Right renal cortex interstitium (tissue), 3 donors: ENCODE measurements at regions not wholly inside any gene's neighbourhood (a gene's known extent, or its start where the extent isn't known, plus 50 kb on each side); places are given as distances from the start of the nearest gene placed in this dataset.

ENCODE experiments used
- DNase-seq, 3 donors: peaks; one replicate each; pipeline ENCODE4 v3.0.0-alpha.2; 2013; ENCODE audit warnings: low read depth in 3 of 3, low spot score in 2 of 3

DNA sequence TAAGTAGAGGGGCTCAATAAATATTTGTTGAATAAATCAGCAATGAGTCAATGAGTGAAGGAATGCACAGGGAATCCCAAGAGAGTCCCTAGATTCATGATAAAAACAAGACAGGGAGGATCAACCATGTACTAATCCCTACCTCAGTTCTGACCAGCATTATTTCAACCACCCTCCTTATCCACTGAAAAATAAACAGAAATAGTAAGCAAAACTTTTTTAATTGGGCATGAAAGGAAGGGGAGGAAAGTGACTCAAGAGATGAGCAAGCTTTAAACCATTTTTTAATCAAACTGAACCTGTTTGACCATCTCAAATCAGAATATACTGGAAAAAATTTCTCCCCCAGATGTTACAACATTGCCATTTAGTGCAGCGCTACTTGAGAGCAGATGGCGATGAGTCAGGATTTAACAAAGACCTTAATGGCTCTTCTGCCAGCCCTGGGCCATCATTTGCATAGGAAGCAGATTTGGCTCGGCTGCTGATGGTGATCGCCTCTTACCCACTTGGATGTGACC lies 194.8 kb upstream of the SLC30A5 start:
- DNase-seq = no peak

DNA sequence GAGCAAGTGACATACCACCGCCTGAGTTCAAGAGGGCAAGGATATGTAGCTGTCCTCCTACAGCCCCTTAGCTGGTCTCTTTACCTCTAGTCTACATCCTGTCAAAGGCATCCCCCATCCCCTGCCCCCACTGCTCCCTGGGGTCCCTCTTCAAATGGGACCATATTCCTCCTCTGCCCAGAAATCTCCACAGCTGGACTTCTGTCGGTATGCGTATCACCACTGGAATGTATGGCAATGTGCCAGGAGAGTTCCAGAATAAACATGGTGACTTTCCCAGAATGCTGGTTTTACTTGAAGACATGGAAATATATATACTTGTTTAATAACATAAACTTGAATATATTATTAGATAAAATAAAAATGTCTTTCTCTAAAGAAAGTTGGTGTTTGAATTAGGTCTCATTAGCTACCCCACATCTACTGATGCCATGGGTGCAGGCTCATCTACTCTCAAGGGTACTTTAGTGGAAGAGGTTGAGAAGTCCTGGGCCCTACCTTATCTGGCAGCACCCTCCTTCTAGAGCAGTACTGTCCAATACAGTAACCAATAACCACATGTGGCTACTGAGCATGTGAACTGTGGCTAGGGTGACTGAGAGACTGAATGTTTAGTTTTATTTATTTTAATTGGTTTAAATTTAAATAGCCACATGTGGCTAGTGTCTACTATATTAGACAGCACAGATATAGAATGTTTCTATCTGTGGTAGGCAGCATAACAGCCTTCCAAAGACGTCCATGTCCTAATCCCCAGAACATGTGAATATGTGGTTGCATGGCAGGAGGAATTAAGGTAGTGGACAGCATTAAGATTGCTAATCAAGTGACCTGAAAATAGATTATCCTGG lies 181.7 kb upstream of the SLC30A5 start:
- DNase-seq = no peak

DNA sequence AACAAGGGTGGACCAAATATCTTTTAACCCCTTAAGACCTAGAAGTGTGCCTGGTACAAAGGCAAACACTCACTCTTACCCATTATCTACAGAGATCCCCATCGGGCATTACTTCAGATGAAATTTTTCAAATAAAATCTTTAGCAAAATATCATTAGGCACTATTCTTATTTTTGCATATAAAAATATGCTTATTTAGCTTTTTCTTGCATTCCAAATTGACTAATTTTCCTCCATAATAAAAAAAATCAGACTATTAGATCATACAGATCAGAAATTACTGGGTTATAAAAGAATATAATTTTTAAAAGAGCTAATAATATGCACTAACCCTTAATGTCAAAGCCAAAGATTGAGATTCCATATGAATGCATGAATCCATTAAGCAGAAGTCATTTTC lies 178.7 kb upstream of the SLC30A5 start:
- DNase-seq = no peak

DNA sequence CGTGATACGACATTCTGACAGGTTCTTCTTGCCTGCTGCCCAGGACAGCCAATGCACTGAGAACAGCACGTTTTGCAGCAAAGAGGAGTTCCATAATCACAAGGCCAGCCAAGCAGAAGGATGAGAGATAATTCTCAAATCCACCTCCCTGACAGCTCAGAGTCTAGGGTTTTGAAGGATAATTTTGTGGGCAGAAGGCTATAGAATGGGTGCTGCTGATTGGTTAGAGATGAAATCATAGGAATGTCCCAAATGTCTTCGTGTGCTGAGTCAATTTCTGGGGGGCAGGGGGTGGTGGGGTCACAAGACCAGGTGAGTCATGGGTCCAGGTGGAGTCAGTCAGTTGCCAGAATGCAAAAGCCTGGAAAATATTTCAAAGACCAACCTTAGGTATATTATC lies 175.5 kb upstream of the SLC30A5 start:
- no peak for DNase-seq

DNA sequence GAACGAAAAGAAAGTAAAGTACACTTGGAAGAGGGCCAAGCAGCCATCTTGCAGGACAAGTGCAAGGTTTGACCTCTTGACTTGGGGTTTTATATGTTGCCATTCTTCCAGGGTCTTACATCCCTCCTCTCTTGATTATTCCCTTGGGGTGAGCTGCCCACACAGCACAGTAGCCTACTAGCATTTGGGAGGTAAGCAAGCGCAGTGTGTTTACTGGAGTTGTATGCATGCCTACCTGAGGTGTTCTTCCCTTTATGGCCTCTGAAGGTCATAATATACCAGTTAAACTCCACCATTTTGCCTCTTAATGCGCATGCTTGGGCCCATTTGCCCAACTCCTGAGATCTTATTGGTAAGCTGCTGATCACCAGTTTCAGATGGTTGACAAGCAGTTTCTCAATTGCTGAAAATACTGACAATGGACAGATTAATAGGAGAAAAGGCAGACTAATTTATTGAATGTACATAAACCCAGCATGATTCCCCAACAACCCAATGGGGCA lies 173.8 kb upstream of the SLC30A5 start:
- no peak for DNase-seq

DNA sequence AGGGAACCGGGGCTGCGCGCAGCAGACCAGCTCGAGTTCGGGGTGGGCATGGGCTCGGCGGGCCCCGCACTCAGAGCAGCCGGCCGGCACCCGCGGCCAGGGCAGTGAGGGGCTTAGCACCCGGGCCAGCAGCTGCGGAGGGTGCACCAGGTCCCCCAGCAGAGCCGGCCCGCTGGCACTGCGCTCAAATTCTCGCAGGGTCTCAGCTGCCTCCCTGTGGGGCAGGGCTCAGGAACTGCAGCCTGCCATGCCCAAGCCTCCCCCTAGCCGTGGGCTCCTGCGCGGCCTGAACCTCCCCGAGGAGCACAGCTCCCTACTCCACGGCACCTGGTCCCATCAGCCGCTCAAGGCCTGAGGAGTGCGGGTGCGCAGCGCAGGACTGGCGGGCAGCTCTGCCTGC lies 172.9 kb upstream of the SLC30A5 start:
- DNase-seq = no peak

DNA sequence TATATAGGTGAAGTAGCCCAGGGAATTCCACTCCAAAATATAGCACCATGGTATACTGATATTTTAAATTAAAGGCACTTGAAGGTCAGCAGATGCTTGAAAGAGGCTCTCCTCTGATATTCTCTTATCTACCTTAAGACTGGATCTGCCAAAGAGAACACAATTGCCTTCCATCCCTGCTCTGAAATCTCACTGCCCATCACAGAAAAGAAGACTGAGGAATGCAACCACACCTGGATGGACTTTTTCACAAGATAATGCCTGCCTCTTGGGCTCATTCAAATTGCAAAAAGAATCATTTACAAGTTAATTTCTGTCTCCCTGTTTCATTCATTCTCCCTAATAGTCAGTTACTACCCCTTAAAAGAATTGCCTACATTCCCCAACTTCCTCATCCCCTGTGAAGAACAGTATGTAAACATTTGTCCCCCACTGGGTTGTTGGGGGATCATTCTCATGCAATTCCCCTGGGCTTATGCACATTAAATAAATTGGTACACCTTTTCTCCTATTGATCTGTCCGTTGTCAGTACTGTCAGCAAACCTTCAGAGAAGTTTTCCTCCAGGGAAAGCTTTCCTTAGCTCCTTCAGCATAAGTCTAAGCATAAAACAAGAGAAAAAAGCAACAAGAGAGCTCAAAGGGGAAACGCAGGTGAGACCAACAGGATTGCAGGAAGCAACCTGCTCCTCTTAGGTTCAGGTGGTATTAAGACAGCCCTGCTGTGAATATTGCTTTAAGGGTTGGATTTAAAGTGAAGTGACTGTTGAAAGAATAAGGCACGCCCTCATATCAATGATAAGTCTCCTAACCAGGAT lies 171.4 kb upstream of the SLC30A5 start:
- DNase-seq = no peak

DNA sequence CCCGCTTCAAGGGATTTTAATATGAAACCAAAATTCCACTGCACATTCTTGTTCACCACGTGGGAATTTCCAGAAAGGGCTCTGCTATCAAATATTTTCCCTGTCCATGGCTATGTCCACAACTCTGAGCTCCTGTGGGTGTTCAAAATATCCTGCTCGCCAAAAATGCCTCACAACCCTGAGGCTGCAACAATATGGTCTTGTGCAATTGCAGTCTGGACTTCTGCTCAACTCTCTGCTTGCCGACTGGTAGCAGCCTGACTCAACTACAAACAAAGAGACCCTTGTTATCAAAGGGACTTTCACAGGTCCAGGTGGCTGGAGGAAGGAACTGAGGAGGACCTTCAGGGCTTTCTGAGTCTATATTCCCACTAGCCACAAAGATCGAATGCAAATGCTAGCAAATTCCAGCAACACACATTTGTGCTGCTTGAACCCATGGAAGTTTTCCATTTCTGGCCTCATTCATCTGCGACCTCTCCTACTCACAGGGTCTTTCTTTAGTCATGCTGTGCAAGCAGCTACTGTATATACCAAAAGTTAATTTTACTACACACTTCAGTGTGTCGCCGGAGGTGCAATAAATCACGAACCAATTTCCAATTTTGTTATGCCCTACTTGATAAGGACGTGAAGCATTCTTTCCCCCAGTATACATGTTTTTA lies 169.2 kb upstream of the SLC30A5 start:
- no peak for DNase-seq

DNA sequence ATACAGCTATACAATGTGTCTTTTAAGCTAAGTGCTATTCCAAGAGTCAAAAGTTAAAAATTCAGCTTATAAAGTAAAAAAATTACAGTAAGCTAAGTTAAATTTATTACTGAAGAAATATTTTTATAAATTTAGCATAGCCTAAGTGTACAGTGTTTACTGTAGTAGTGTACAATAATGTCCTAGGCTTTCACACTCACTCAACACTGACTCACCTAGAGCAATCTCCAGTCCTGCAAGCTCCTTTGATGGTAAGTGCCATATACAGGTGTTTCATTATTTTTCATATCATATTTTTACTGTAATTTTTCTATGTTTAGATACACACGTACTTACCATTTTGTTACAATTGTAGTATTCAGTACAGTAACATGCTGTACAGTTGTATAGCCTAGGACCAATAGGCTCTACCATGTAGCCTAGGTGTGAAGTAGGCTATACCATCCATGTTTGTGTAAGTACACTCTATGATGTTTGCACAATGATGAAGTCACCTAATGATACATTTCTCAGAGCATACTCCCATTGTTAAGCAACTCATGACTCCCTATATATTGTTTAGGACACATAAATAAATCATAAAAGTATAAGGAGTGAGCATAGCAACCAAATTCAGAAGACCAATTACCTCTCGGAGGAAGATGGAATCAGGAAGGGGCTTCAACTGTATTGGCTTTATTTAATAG lies 165.1 kb upstream of the SLC30A5 start:
- no peak for DNase-seq

DNA sequence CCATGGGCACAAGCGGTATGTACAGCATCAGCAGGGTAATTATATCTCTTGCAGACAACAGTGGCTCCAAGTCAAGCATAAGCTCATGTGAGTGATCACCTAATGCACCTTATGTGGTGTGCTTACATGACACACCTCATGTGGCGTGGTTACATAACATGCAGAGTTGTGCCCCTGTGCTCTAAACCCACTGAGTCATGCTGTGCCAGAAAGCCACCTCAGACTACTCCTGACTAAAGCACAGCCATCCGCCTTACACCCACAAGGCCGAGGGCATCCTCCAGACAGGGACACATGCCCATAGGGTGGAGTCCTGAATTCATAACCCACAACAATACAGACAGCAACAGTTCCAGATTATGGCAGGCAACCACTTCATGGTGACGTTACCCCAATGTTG lies 163.7 kb upstream of the SLC30A5 start:
- DNase-seq = no peak

DNA sequence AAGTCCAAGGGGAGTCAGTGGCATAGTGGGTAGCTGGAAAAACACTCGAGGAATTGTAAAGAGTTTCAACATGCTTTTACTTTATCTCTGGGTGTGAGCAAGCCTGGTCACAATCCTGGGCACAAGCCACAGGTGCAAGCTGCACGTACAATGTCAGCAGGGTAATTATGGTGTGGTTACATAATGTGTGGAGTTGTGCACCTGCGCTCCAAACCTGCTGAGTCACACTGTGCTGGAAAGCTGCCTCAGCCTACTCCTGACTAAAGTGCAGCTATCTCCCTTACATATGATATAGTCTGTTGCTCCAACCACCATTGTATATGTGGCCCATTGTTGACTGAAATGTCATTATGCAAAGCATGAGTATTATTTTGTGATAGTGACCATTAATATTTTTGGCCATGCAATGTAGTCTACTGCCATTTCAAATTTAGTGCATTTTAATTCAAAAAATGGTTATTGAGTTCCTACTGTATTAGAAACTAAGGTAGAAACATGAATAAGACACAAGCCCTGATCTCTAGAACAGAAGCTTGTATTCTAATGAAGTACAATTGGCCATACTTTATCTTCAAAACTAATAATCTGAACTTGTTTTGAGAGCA lies 160.9 kb upstream of the SLC30A5 start:
- DNase-seq = no peak

DNA sequence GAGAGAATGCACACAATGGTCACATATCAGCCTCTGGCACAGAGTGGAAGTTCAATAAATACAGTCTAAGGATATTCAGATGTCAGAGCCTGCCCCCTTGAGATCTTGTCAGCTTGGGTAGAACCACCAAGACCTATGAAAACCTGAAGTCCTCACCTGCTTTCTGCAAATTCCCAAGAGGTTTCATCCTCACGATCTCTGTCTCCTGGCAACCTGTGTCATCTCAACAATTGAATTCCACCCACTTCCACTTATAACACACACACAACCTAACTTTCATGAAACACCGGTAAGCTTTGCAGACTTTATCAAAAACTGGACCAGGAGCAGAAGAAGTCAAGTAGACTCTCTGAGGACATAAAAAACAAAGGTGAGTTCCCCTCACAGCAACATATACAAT lies 151.6 kb upstream of the SLC30A5 start:
- DNase-seq = no peak

DNA sequence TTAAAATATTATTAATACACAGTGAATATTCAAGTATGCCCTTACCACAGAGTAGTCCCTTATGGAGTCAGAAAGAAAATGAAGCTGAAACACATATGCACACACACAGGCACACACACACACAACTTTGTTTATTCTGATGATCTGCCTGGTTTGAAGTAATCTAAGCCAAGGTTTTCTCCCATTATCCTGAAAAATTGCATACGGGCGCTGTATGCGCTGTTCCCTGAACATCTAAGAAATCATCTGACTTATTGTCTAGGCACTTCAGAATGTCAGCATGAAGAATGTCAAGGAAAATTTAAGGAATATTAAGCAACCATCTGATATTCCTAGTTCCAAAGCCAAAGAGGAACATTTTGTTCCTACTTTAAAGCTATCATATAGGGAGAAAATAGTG lies 147.1 kb upstream of the SLC30A5 start:
- no peak for DNase-seq

DNA sequence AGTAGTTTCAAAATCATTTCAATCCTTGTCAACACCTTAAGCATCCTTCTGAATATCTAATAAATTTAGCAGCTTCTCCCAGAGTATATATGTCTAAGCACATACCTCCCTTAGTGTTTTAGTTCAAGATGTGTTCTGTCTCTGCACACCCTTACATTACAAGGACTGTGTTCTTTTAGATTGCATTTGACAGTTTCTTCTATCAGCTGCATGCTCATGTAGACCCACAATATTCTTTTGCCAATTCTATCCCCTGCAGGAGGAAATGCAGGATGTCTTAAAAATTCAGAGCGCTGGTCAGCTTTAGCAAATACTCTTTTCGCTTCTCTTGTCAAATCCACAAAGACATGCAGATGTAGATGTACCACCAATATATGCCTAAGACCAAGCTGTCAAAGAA lies 145.8 kb upstream of the SLC30A5 start:
- no peak for DNase-seq

DNA sequence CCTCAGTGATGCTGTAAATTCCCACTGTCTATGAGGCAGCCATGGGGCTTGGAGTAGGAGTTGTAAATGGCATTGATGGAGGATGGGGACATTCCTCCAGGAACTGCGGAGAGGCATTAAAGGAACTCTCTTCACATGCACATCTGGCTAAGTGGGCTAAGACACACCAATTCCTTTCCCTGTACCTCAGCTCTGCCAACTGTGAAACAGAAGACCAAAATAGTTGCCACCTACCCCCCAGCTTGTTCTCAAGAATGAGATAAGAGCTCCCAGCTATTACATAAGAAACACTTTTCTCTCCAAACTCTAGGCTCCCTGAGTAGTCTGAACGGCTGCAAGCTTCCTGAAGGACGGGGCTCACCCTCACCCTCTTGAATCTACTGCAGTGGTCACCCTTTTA lies 144.6 kb upstream of the SLC30A5 start:
- no peak for DNase-seq

DNA sequence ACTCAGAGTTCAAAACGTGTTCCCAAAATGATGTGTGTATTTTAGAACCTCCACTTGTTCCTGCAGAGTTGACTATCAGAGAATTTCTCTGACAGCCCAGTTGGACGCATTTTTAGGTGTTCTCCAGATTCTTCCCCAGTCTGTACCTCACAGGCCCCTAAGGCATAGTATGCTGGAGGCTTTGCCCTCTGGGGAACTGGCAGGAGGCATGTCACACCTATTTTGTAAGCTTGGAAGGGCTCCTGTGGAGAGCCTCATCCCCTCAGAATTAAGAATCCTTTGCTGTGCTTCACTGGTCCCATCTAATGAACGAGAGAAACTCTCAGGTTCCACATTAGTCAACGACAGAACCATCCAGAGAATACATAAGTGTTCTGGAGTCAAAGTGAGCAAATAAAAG lies 144.1 kb upstream of the SLC30A5 start:
- DNase-seq = no peak

DNA sequence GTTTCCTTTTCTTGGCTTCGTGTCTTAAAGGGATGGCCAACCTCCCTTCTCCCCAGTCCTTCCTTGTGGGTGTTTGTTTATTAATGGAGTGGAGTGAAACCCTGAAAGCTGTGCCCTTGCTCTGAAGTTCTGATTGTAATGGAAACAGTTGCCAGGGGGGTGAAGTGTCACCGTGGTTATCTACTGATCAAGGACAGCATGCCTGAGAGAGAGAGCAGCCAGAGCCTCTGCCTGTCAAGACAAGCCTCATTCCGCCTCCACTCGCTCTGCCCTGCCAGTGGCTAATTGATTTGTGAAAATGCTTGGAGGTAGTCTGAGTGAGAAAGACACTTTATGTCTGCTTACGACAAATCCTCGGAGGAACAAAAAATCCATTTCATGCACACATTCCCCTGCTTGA lies 143.7 kb upstream of the SLC30A5 start:
- no peak for DNase-seq

DNA sequence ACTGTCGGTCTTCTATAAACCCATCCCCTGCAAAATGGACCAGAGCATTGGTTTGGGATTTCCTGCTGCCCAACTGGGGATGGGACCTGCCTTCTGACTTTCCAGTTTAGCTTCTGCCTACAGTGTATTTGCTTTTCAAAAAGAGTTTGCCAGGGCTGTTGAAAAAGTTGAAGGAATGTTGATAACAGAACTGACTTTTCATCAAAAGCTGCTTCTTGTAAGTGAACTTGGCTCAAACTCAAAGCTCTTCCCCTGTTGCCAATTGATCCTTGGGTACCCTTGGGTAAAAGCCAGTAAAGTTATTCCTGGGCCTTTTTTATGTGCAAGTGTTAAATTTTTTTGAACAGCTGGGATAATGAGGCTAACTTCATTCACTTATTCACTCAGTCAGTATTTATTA lies 142.9 kb upstream of the SLC30A5 start:
- no peak for DNase-seq

DNA sequence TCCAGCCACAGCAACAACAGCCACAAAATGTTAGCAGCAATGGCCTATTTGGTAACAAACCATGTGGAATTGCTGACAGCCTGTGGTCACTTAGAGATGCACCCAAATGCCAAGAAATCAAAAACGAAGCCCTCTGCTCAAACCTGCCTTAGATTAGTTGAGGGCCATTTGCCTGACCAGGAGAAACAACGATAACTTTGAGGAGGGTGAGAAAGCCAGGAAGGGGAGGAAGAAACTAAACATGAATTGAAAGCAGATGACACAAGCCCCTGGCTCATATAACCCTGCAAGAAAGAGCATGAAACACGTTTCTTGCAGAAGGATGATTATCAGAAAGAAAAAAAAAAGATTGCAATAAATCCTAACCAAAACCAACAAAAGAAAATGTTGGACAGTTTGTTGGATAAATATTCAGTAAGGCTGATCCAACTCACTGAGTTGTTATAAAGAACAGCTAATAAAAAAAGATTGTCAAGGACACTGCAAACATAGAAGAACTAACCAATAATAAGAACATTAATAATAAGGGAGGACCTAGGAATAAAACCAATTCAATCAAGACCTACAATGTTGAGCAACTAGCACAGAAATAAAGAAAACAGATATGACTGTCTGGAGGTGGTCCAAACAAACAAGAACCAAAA lies 140.5 kb upstream of the SLC30A5 start:
- DNase-seq = no peak
